Neural cell (in vitro differentiated cells): ENCODE measurements at regions not wholly inside any gene's neighbourhood (a gene's known extent, or its start where the extent isn't known, plus 50 kb on each side); places are given as distances from the start of the nearest gene placed in this dataset.

Experiments
- H2AFZ ChIP-seq: fragments of 200-600, 300-800 bp; sonication (generic), shearing (Covaris generic); 2 replicates; pipeline ENCODE4 v1.6.0; 2014; ENCODE audit warnings: low read depth, mild to moderate bottlenecking, antibody characterized with exemption, low read length, moderate library complexity
- H3F3A ChIP-seq: fragments of 200-600 bp; shearing (Covaris generic); 2 replicates; pipeline ENCODE4 v1.6.1; 2016; ENCODE audit warnings: mild to moderate bottlenecking, moderate library complexity, mixed read lengths, antibody characterized with exemption, low read length; ENCODE audit not compliant: insufficient read depth, poor library complexity, severe bottlenecking
- H3K27ac ChIP-seq: fragments of 200-600, 300-800 bp; sonication (generic), shearing (Covaris generic); 2 replicates; pipeline ENCODE4 v1.5.1; 2014; ENCODE audit warnings: mild to moderate bottlenecking, low read length, moderate library complexity
- H3K27me3 ChIP-seq: fragments of 300-800, 200-600 bp; sonication (generic), shearing (Covaris generic); 2 replicates; pipeline ENCODE4 v1.6.0; 2014; ENCODE audit warnings: mild to moderate bottlenecking, low read depth, low read length, moderate library complexity; ENCODE audit not compliant: insufficient read depth
- H3K36me3 ChIP-seq: fragments of 300-800, 200-600 bp; sonication (generic), shearing (Covaris generic); 2 replicates; pipeline ENCODE4 v1.5.1; 2014; ENCODE audit warnings: mild to moderate bottlenecking, antibody characterized with exemption, low read length, moderate library complexity; ENCODE audit not compliant: insufficient read depth
- H3K4me2 ChIP-seq: fragments of 300-800, 200-600 bp; sonication (generic), shearing (Covaris generic); 2 replicates; pipeline ENCODE4 v1.6.0; 2014; ENCODE audit warnings: mild to moderate bottlenecking, low read length
- H3K4me3 ChIP-seq: fragments of 300-800, 200-600 bp; sonication (generic), shearing (Covaris generic); 2 replicates; pipeline ENCODE4 v1.5.1; 2014; ENCODE audit warnings: mild to moderate bottlenecking, low read length, moderate library complexity
- H3K79me2 ChIP-seq: fragments of 200-600 bp; shearing (Covaris generic); replicated peaks from 2 replicates; pipeline ENCODE4 v1.6.0; 2014; ENCODE audit warnings: mild to moderate bottlenecking, low read length, moderate library complexity; ENCODE audit not compliant: insufficient read depth
- H3K9ac ChIP-seq: fragments of 300-800, 200-600 bp; sonication (generic), shearing (Covaris generic); 2 replicates; pipeline ENCODE4 v1.6.1; 2016; ENCODE audit warnings: mild to moderate bottlenecking, low read length, mixed read lengths
- H3K9me2 ChIP-seq: fragments of 200-600 bp; shearing (Covaris generic); 2 replicates; pipeline ENCODE4 v1.6.1; 2016; ENCODE audit warnings: mild to moderate bottlenecking, low read length, mixed read lengths; ENCODE audit not compliant: insufficient read depth
- H3K9me3 ChIP-seq: fragments of 200-600, 300-800 bp; sonication (generic), shearing (Covaris generic); 2 replicates; pipeline ENCODE4 v1.6.1; 2016; ENCODE audit warnings: mild to moderate bottlenecking, mixed run types, low read length, moderate library complexity, mixed read lengths
- H4K20me1 ChIP-seq: fragments of 200-600 bp; shearing (Covaris generic); 2 replicates; pipeline ENCODE4 v1.6.1; 2016; ENCODE audit warnings: mild to moderate bottlenecking, mixed run types; ENCODE audit not compliant: insufficient read depth
- EP300 ChIP-seq: fragments of 450-650 bp; conservative IDR thresholded peaks from 2 replicates; pipeline ENCODE4 v1.6.1; 2014; ENCODE audit warnings: antibody characterized with exemption, mild to moderate bottlenecking, moderate library complexity; ENCODE audit not compliant: poor library complexity, severe bottlenecking
- EZH2 ChIP-seq: fragments of 200-600, 300-800 bp; shearing (Covaris generic), sonication (generic); IDR thresholded peaks from 2 replicates; pipeline ENCODE4 v1.6.1; 2014; ENCODE audit warnings: antibody characterized with exemption, low read length, borderline replicate concordance, mild to moderate bottlenecking; ENCODE audit not compliant: insufficient read depth, poor library complexity, severe bottlenecking
- RAD21 ChIP-seq: fragments of 450-650 bp; conservative IDR thresholded peaks from 2 replicates; pipeline ENCODE4 v1.6.1; 2014; ENCODE audit warnings: antibody characterized with exemption, mild to moderate bottlenecking, moderate library complexity
- REST ChIP-seq: IDR thresholded peaks from 2 replicates; pipeline ENCODE4 v1.6.1; 2012; ENCODE audit warnings: borderline replicate concordance
- SMC3 ChIP-seq: fragments of 450-650 bp; conservative IDR thresholded peaks from 2 replicates; pipeline ENCODE4 v1.6.1; 2014; ENCODE audit warnings: antibody characterized with exemption, mild to moderate bottlenecking, moderate library complexity; ENCODE audit not compliant: poor library complexity
- TAF1 ChIP-seq: IDR thresholded peaks from 2 replicates; pipeline ENCODE4 v1.6.1; 2012; ENCODE audit warnings: low read depth
- TF ChIP-seq, protein P1 (sequence below): fragments of 450-650 bp; IDR thresholded peaks from 2 replicates; pipeline ENCODE4 v1.5.1; 2014; ENCODE audit warnings: antibody characterized with exemption, mild to moderate bottlenecking, moderate library complexity; ENCODE audit not compliant: poor library complexity, severe bottlenecking

- H4K20me1 ChIP-seq: no peaks in the 10 kb centered on the region
- H3K4me3 ChIP-seq: no peak overlapping the region
- H3K9ac ChIP-seq: no peak overlapping the region
- H3K36me3 ChIP-seq: no peaks in the 10 kb centered on the region
- no peaks in the 10 kb centered on the region for H3K27me3 ChIP-seq
- H2AFZ ChIP-seq: no peak overlapping the region
- TF ChIP-seq TAF1 (no peak), EP300 (no peak), SMC3 (no peak), RAD21 (no peak), REST (no peak), EZH2 (no peak)
- TF ChIP-seq, protein P1, sequence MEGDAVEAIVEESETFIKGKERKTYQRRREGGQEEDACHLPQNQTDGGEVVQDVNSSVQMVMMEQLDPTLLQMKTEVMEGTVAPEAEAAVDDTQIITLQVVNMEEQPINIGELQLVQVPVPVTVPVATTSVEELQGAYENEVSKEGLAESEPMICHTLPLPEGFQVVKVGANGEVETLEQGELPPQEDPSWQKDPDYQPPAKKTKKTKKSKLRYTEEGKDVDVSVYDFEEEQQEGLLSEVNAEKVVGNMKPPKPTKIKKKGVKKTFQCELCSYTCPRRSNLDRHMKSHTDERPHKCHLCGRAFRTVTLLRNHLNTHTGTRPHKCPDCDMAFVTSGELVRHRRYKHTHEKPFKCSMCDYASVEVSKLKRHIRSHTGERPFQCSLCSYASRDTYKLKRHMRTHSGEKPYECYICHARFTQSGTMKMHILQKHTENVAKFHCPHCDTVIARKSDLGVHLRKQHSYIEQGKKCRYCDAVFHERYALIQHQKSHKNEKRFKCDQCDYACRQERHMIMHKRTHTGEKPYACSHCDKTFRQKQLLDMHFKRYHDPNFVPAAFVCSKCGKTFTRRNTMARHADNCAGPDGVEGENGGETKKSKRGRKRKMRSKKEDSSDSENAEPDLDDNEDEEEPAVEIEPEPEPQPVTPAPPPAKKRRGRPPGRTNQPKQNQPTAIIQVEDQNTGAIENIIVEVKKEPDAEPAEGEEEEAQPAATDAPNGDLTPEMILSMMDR: no peak
- H3K9me3 ChIP-seq: no peaks in the 10 kb centered on the region
- H3K27ac ChIP-seq: no peak overlapping the region
- no peak overlapping the region for H3K4me2 ChIP-seq
- no peaks in the 10 kb centered on the region for H3K9me2 ChIP-seq
- no peaks in the 10 kb centered on the region for H3K79me2 ChIP-seq
- H3F3A ChIP-seq: no peaks in the 10 kb centered on the region
Observed at GRCh38 chr5:93644760-93645159, 61.7 kb downstream of the NR2F1 start.
